Suprapubic skin (tissue), 4 donors: ENCODE measurements at regions not wholly inside any gene's neighbourhood (a gene's known extent, or its start where the extent isn't known, plus 50 kb on each side); places are given as distances from the start of the nearest gene placed in this dataset.

Source experiments
- DNase-seq, 2 donors: peaks; one replicate each; pipeline ENCODE4 v3.0.0-alpha.2; 2019; ENCODE audit warnings: low spot score in 2 of 2
- H3K27ac ChIP-seq: fragments of 200-600 bp; sonication (generic); one replicate; pipeline ENCODE4 v1.5.1; 2019
- H3K27me3 ChIP-seq: fragments of 200-600 bp; sonication (generic); one replicate; pipeline ENCODE4 v1.5.1; 2019
- H3K36me3 ChIP-seq: fragments of 200-600 bp; sonication (generic); one replicate; pipeline ENCODE4 v1.5.1; 2019
- H3K4me1 ChIP-seq: fragments of 200-600 bp; sonication (generic); one replicate; pipeline ENCODE4 v1.5.1; 2019
- H3K4me3 ChIP-seq: fragments of 200-600 bp; sonication (generic); one replicate; pipeline ENCODE4 v1.5.1; 2019; ENCODE audit warnings: mild to moderate bottlenecking
- H3K9me3 ChIP-seq: fragments of 200-600 bp; sonication (generic); one replicate; pipeline ENCODE4 v1.5.1; 2019
- CTCF ChIP-seq, 2 donors: fragments of 200-600 bp in 1 of 2; fragments of 450-650 bp in 1 of 2; sonication (generic) in 1 of 2; IDR thresholded peaks; one replicate each; pipeline ENCODE4 v1.5.1; 2016 to 2019; ENCODE audit warnings: antibody characterized with exemption in 2 of 2, mild to moderate bottlenecking in 1 of 2, moderate library complexity in 1 of 2
- EP300 ChIP-seq: sonication (generic); formaldehyde crosslinking; IDR thresholded peaks from one replicate; pipeline ENCODE4 v1.6.1; 2017; ENCODE audit warnings: antibody characterized with exemption
- POLR2A ChIP-seq, 2 donors: fragments of 450-650 bp; IDR thresholded peaks; one replicate each; pipeline ENCODE4 v1.6.1; 2017; ENCODE audit warnings: antibody characterized with exemption in 2 of 2, mild to moderate bottlenecking in 2 of 2, moderate library complexity in 2 of 2
- POLR2AphosphoS5 ChIP-seq, 3 donors: sonication (generic); formaldehyde crosslinking; IDR thresholded peaks; one replicate each; pipeline ENCODE4 v1.6.1; 2017; ENCODE audit warnings: antibody characterized with exemption in 3 of 3
- WGBS: methylation state at CpG from one replicate; pipeline ENCODE4 v1.1.5; 2018; 5-methylcytosine and 5-hydroxymethylcytosine counted together

GRCh38 chr13:84297251-84297650 is 415.0 kb upstream of the SLITRK1 start:
- Histone ChIP-seq H3K27ac (no peak overlapping the region), H3K4me1 (no peaks in the 10 kb centered on the region), H3K27me3 (no peaks in the 10 kb centered on the region), H3K9me3 (no peaks in the 10 kb centered on the region), H3K4me3 (no peak overlapping the region), H3K36me3 (no peaks in the 10 kb centered on the region)
- TF ChIP-seq POLR2AphosphoS5 (IDR thresholded peaks at IDR 0.05) (no peak), CTCF (IDR thresholded peaks at IDR 0.05) (no peak), EP300 (no peak), POLR2A (IDR thresholded peaks at IDR 0.05) (no peak)
- no peak for DNase-seq

GRCh38 chr13:84296401-84296800 is 414.1 kb upstream of the SLITRK1 start:
- TF ChIP-seq EP300 (no peak), POLR2A (IDR thresholded peaks at IDR 0.05) (no peak), CTCF (IDR thresholded peaks at IDR 0.05) (no peak), POLR2AphosphoS5 (IDR thresholded peaks at IDR 0.05) (no peak)
- no peaks in the 10 kb centered on the region for H3K4me1 ChIP-seq
- H3K27me3 ChIP-seq: no peaks in the 10 kb centered on the region
- no peak overlapping the region for H3K4me3 ChIP-seq
- 36% methylated on average over 2 of the region's 2 CpGs for WGBS
- no peaks in the 10 kb centered on the region for H3K9me3 ChIP-seq
- H3K27ac ChIP-seq: no peak overlapping the region
- DNase-seq: no peak
- H3K36me3 ChIP-seq: no peaks in the 10 kb centered on the region

- Histone ChIP-seq H3K4me1 (no peaks in the 10 kb centered on the region), H3K36me3 (no peaks in the 10 kb centered on the region), H3K4me3 (no peak overlapping the region), H3K9me3 (no peaks in the 10 kb centered on the region), H3K27ac (no peak overlapping the region), H3K27me3 (no peaks in the 10 kb centered on the region)
- TF ChIP-seq CTCF (IDR thresholded peaks at IDR 0.05) (no peak), POLR2A (IDR thresholded peaks at IDR 0.05) (no peak), EP300 (no peak), POLR2AphosphoS5 (IDR thresholded peaks at IDR 0.05) (no peak)
- DNase-seq: no peak
- WGBS: 66% methylated on average over 3 of the region's 3 CpGs
Observed at GRCh38 chr13:84294576-84294975, 412.3 kb upstream of the SLITRK1 start.

- DNase-seq: no peak
- Histone ChIP-seq H3K4me3 (no peak overlapping the region), H3K27me3 (no peaks in the 10 kb centered on the region), H3K27ac (no peak overlapping the region), H3K4me1 (no peaks in the 10 kb centered on the region), H3K36me3 (no peaks in the 10 kb centered on the region), H3K9me3 (no peaks in the 10 kb centered on the region)
- 67% methylated on average over 4 of the region's 4 CpGs for WGBS
- no peak for TF ChIP-seq POLR2A (IDR thresholded peaks at IDR 0.05)
- no peak for TF ChIP-seq EP300
- no peak for TF ChIP-seq CTCF (IDR thresholded peaks at IDR 0.05)
- TF ChIP-seq POLR2AphosphoS5 (IDR thresholded peaks at IDR 0.05): no peak
Observed at GRCh38 chr13:84290386-84290785, 408.1 kb upstream of the SLITRK1 start.

GRCh38 chr13:84279166-84279565 is 396.9 kb upstream of the SLITRK1 start:
- 68% methylated on average over 2 of the region's 2 CpGs for WGBS
- no peaks in the 10 kb centered on the region for H3K36me3 ChIP-seq
- no peaks in the 10 kb centered on the region for H3K4me1 ChIP-seq
- DNase-seq: no peak
- TF ChIP-seq POLR2A (IDR thresholded peaks at IDR 0.05) (no peak), EP300 (no peak), POLR2AphosphoS5 (IDR thresholded peaks at IDR 0.05) (no peak), CTCF (IDR thresholded peaks at IDR 0.05) (no peak)
- H3K9me3 ChIP-seq: no peaks in the 10 kb centered on the region
- no peak overlapping the region for H3K4me3 ChIP-seq
- no peaks in the 10 kb centered on the region for H3K27me3 ChIP-seq
- no peak overlapping the region for H3K27ac ChIP-seq
